ENCODE measurements at regions not wholly inside any gene's neighbourhood (a gene's known extent, or its start where the extent isn't known, plus 50 kb on each side); places are given as distances from the start of the nearest gene placed in this dataset.
"Not testable (repeated sequence)": the region's sequence is repeated elsewhere in the genome, so short reads cannot be mapped to it uniquely, and the experiment has no call there.

DNA sequence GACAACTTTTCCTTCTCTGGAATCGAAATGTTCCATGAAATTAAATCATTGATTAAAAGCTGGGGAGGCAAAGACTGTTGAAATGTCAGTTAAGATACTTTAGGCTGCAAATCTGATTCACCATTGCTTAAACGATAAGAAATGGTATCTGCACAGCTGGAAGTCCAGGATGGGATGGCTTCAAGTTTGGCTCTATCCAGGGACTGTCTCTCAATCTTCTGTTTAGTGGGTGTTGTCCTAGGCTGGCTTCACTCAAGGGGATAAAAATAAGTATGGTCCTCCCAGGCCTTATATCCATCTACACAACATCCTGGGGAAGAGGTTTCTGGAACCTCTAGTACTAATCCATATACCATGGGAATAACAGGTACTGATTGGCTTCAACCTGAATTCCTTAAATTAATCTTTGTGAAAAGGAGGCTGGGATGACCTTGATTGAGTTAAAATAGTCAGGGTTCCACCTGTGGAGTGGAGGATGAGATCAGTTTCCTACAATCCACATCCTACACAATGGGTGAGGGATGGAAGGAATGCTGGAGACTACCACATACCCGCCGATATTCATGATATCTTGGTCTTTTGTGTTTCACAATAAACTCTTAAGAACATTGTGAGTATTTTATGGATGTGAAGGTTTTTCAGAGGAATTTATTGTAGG is 156.0 kb upstream of the L3MBTL4 start:
- no peak overlapping the region for H3K4me3 Mint-ChIP-seq
- no peaks in the 10 kb centered on the region for H3K27me3 Mint-ChIP-seq (ENCODE audit: insufficient read depth)
- TF ChIP-seq CTCF (conservative IDR thresholded peaks at IDR 0.05) = no peak
- H3K4me1 ChIP-seq (ENCODE audit: control insufficient read depth, insufficient read depth, low read length) = peaks cover 43% of the 10 kb centered on the region
- H3K9me3 Mint-ChIP-seq = no peaks in the 10 kb centered on the region
- H3K36me3 Mint-ChIP-seq (ENCODE audit: low read depth) = peaks cover 3% of the 10 kb centered on the region
- H3K27ac ChIP-seq (ENCODE audit: low read depth, low read length) = peak overlapping the region; percentile 45
- H3K9ac ChIP-seq (ENCODE audit: extremely low read depth, low read length, poor library complexity, severe bottlenecking) = peak overlapping the region; percentile 45
- 30 to 87% methylated on average over 2 to 4 of the region's 4 CpGs for WGBS, 2 experiments (ENCODE audit: insufficient coverage in 1 of 2, insufficient read length in 1 of 2)
- DNase-seq = peak; percentile 72
- no peaks in the 10 kb centered on the region for H3K9me3 ChIP-seq (ENCODE audit: control insufficient read depth, low read length)
- peaks cover 74% of the 10 kb centered on the region for H3K4me1 Mint-ChIP-seq
- no peak overlapping the region for H3K4me3 ChIP-seq (ENCODE audit: low read length)
- H3K27ac Mint-ChIP-seq = peak overlapping the region; percentile 94
- H3K36me3 ChIP-seq (ENCODE audit: control insufficient read depth, insufficient read depth, low read length) = no peaks in the 10 kb centered on the region
- H3K27me3 ChIP-seq (ENCODE audit: control insufficient read depth, insufficient read depth, low read length, poor library complexity, severe bottlenecking) = no peaks in the 10 kb centered on the region

DNA sequence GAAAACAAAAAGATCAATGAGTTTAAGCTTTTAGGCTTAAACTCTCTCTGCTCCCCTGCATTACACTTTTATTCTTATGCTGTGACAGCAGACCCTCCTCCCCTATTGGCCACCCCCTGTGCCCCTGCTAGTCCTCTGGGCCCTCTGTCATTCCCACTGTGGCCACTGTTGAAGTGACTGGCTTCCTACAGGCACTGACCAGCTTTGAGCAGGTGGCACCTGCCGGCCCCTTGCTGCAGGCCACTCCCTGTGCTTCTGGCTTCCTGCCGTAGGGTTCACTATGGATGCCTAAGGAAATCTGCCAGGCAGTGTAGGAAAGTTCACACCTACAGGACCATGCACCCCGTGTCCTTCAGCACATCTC is 156.5 kb upstream of the L3MBTL4 start:
- Histone ChIP-seq H3K9ac (ENCODE audit: extremely low read depth, low read length, poor library complexity, severe bottlenecking) (peak overlapping the region; percentile 45), H3K36me3 (ENCODE audit: control insufficient read depth, insufficient read depth, low read length) (no peaks in the 10 kb centered on the region), H3K4me3 (ENCODE audit: low read length) (no peak overlapping the region), H3K4me1 (ENCODE audit: control insufficient read depth, insufficient read depth, low read length) (peaks cover 43% of the 10 kb centered on the region), H3K27me3 (ENCODE audit: control insufficient read depth, insufficient read depth, low read length, poor library complexity, severe bottlenecking) (no peaks in the 10 kb centered on the region), H3K27ac (ENCODE audit: low read depth, low read length) (peak overlapping the region; percentile 45), H3K9me3 (ENCODE audit: control insufficient read depth, low read length) (no peaks in the 10 kb centered on the region)
- no peaks in the 10 kb centered on the region for H3K9me3 Mint-ChIP-seq
- WGBS, 2 experiments (ENCODE audit: insufficient coverage in 1 of 2, insufficient read length in 1 of 2) = 52 to 80% methylated on average over 1 to 3 of the region's 3 CpGs
- H3K4me3 Mint-ChIP-seq = no peak overlapping the region
- no peaks in the 10 kb centered on the region for H3K27me3 Mint-ChIP-seq (ENCODE audit: insufficient read depth)
- peak; percentile 91 for DNase-seq
- peaks cover 73% of the 10 kb centered on the region for H3K4me1 Mint-ChIP-seq
- peaks cover 3% of the 10 kb centered on the region for H3K36me3 Mint-ChIP-seq (ENCODE audit: low read depth)
- peak overlapping the region; percentile 94 for H3K27ac Mint-ChIP-seq
- peak; percentile 51 for TF ChIP-seq CTCF (conservative IDR thresholded peaks at IDR 0.05)

DNA sequence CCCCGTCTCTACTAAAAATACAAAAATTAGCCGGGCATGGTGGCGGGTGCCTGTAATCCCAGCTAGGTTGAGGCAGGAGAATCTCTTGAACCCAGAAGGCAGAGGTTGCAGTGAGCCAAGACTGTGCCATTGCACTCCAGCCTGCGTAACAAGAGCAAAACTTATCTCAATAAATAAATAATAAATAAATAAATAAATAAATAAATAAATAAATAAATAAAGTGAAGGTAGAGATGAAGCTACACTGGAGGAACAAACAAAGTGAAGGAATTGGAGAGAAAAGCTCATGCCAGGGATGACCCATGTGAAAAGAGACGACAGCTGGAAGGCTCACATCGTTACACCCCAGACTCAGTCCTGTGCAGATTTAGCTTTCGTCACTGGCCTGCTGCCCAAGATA is 157.3 kb upstream of the ARHGAP28 start:
- H3K27me3 Mint-ChIP-seq (ENCODE audit: insufficient read depth); H3K36me3 ChIP-seq (ENCODE audit: control insufficient read depth, insufficient read depth, low read length); H3K9me3 ChIP-seq (ENCODE audit: control insufficient read depth, low read length); H3K9ac ChIP-seq (ENCODE audit: extremely low read depth, low read length, poor library complexity, severe bottlenecking); H3K36me3 Mint-ChIP-seq (ENCODE audit: low read depth); H3K4me3 Mint-ChIP-seq; H3K4me3 ChIP-seq (ENCODE audit: low read length); H3K27ac ChIP-seq (ENCODE audit: low read depth, low read length); H3K9me3 Mint-ChIP-seq; DNase-seq; H3K27me3 ChIP-seq (ENCODE audit: control insufficient read depth, insufficient read depth, low read length, poor library complexity, severe bottlenecking): not testable (repeated sequence)
- peak overlapping the region; percentile 94 for H3K27ac Mint-ChIP-seq
- H3K4me1 Mint-ChIP-seq = peaks cover 65% of the 10 kb centered on the region
- 88 to 93% methylated on average over 5 to 6 of the region's 7 CpGs for WGBS, 2 experiments (ENCODE audit: insufficient coverage in 1 of 2, insufficient read length in 1 of 2)
- peaks cover 37% of the 10 kb centered on the region for H3K4me1 ChIP-seq (ENCODE audit: control insufficient read depth, insufficient read depth, low read length)

DNA sequence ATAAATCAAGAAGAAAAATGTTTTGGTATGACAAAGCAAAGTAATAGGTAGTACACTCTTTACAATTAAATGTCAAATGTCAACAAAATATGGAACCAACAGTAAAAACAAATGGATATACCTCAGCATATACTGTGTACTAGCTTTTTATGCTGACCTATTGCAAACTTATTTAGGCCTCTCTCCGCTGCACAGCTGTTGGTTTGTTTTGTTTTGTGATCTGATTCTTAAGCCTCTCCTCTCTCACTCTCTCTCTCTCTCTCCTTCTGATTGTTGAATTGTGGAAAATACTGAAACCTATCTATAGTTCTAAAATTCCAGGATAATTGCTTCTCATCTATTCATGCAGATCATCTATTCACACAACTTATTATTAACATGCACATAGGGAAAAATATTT is 154.9 kb upstream of the ARHGAP28 start:
- Histone ChIP-seq H3K36me3 (ENCODE audit: control insufficient read depth, insufficient read depth, low read length) (no peaks in the 10 kb centered on the region), H3K27ac (ENCODE audit: low read depth, low read length) (no peak overlapping the region), H3K9ac (ENCODE audit: extremely low read depth, low read length, poor library complexity, severe bottlenecking) (peak overlapping the region; percentile 2), H3K9me3 (ENCODE audit: control insufficient read depth, low read length) (peaks cover 17% of the 10 kb centered on the region), H3K4me3 (ENCODE audit: low read length) (no peak overlapping the region), H3K27me3 (ENCODE audit: control insufficient read depth, insufficient read depth, low read length, poor library complexity, severe bottlenecking) (no peaks in the 10 kb centered on the region), H3K4me1 (ENCODE audit: control insufficient read depth, insufficient read depth, low read length) (peaks cover 27% of the 10 kb centered on the region)
- peaks cover 10% of the 10 kb centered on the region for H3K36me3 Mint-ChIP-seq (ENCODE audit: low read depth)
- WGBS, 2 experiments (ENCODE audit: insufficient coverage in 1 of 2, insufficient read length in 1 of 2) = 100% methylated on average over 1 of the region's 1 CpG; no CpG with 5 or more reads in 1 of the 2 experiments
- no peaks in the 10 kb centered on the region for H3K27me3 Mint-ChIP-seq (ENCODE audit: insufficient read depth)
- no peak overlapping the region for H3K4me3 Mint-ChIP-seq
- peaks cover 7% of the 10 kb centered on the region for H3K9me3 Mint-ChIP-seq
- peak overlapping the region; percentile 79 for H3K27ac Mint-ChIP-seq
- TF ChIP-seq CTCF (conservative IDR thresholded peaks at IDR 0.05) = no peak
- peaks cover 60% of the 10 kb centered on the region for H3K4me1 Mint-ChIP-seq
- DNase-seq = no peak
